HG03442 (cell line): ENCODE measurements at regions not wholly inside any gene's neighbourhood (a gene's known extent, or its start where the extent isn't known, plus 50 kb on each side); places are given as distances from the start of the nearest gene placed in this dataset.

ENCODE experiments used
- ATAC-seq: cut with Tn5 transposase; IDR thresholded peaks from one replicate; pipeline ENCODE4 v1.9.1; 2021; ENCODE audit warnings: mild to moderate bottlenecking, moderate library complexity; ENCODE audit not compliant: unreplicated experiment

- no peak for ATAC-seq
These were observed 111.7 kb upstream of the RAB27B start for GRCh38 chr18:54716586-54716985.

GRCh38 chr18:54717673-54718407 is 110.4 kb upstream of the RAB27B start:
- peak; percentile 89 for ATAC-seq

- no peak for ATAC-seq
These were observed 109.9 kb upstream of the RAB27B start for GRCh38 chr18:54718408-54718773.

GRCh38 chr18:54720620-54721019 is 107.7 kb upstream of the RAB27B start:
- ATAC-seq: no peak

- ATAC-seq: no peak
These were observed 102.1 kb upstream of the RAB27B start for GRCh38 chr18:54726143-54726542.

GRCh38 chr18:54734059-54734458 is 94.2 kb upstream of the RAB27B start:
- ATAC-seq: no peak

GRCh38 chr18:54736981-54737380 is 91.3 kb upstream of the RAB27B start:
- ATAC-seq: no peak

GRCh38 chr18:54737986-54738385 is 90.3 kb upstream of the RAB27B start:
- ATAC-seq: no peak

- no peak for ATAC-seq
These were observed 88.8 kb upstream of the RAB27B start for GRCh38 chr18:54739476-54739875.

GRCh38 chr18:54740136-54740846 is 88.0 kb upstream of the RAB27B start:
- no peak for ATAC-seq

GRCh38 chr18:54742120-54742519 is 86.2 kb upstream of the RAB27B start:
- ATAC-seq: no peak

GRCh38 chr18:54742659-54743604 is 85.3 kb upstream of the RAB27B start:
- no peak for ATAC-seq

GRCh38 chr18:54743605-54743995 is 84.7 kb upstream of the RAB27B start:
- no peak for ATAC-seq

- ATAC-seq: no peak
These were observed 79.0 kb upstream of the RAB27B start for GRCh38 chr18:54749291-54749690.

- no peak for ATAC-seq
These were observed 77.9 kb upstream of the RAB27B start for GRCh38 chr18:54750350-54750749.

GRCh38 chr18:54752185-54752584 is 76.1 kb upstream of the RAB27B start:
- ATAC-seq: no peak

GRCh38 chr18:54755456-54755855 is 72.8 kb upstream of the RAB27B start:
- no peak for ATAC-seq

- no peak for ATAC-seq
These were observed 65.9 kb upstream of the RAB27B start for GRCh38 chr18:54762386-54762785.

GRCh38 chr18:54764786-54765185 is 63.5 kb upstream of the RAB27B start:
- ATAC-seq: no peak

- ATAC-seq: no peak
These were observed 62.5 kb upstream of the RAB27B start for GRCh38 chr18:54765636-54766375.

GRCh38 chr18:54766634-54767033 is 61.6 kb upstream of the RAB27B start:
- no peak for ATAC-seq
